T-helper 2 cell (primary cell): ENCODE measurements at regions not wholly inside any gene's neighbourhood (a gene's known extent, or its start where the extent isn't known, plus 50 kb on each side); places are given as distances from the start of the nearest gene placed in this dataset.
"Not testable (repeated sequence)": the region's sequence is repeated elsewhere in the genome, so short reads cannot be mapped to it uniquely, and the experiment has no call there.

Experiments
- DNase-seq, 5 experiments: peaks; one replicate each; pipeline versions ENCODE4 v3.0.0 to v3.0.0-alpha.2; 2012 to 2022

GRCh38 chr1:194366705-194367104 is 1180.3 kb upstream of the B3GALT2 start:
- no peak for DNase-seq

GRCh38 chr1:194362327-194362726 is 1175.9 kb upstream of the B3GALT2 start:
- DNase-seq = no peak

- DNase-seq = no peak
These were observed 1175.1 kb upstream of the B3GALT2 start for GRCh38 chr1:194361374-194362131.

- DNase-seq = no peak
These were observed 1171.8 kb upstream of the B3GALT2 start for GRCh38 chr1:194358208-194358581.

- not testable (repeated sequence) for DNase-seq
These were observed 1171.3 kb upstream of the B3GALT2 start for GRCh38 chr1:194357573-194358207.

GRCh38 chr1:194355488-194356106 is 1169.2 kb upstream of the B3GALT2 start:
- DNase-seq = no peak

GRCh38 chr1:194353121-194353520 is 1166.7 kb upstream of the B3GALT2 start:
- no peak for DNase-seq

GRCh38 chr1:194347200-194347599 is 1160.8 kb upstream of the B3GALT2 start:
- no peak for DNase-seq

- DNase-seq = no peak
These were observed 1156.3 kb upstream of the B3GALT2 start for GRCh38 chr1:194342484-194343262.

GRCh38 chr1:194341587-194341986 is 1155.2 kb upstream of the B3GALT2 start:
- peak in 1 of 5 experiments; percentile 11 for DNase-seq

GRCh38 chr1:194339471-194339870 is 1153.1 kb upstream of the B3GALT2 start:
- no peak for DNase-seq

GRCh38 chr1:194338241-194338948 is 1152.0 kb upstream of the B3GALT2 start:
- peak in 1 of 5 experiments; percentile 56 for DNase-seq

GRCh38 chr1:194333240-194333639 is 1146.8 kb upstream of the B3GALT2 start:
- DNase-seq = no peak

- no peak for DNase-seq
These were observed 1145.3 kb upstream of the B3GALT2 start for GRCh38 chr1:194331758-194332157.

GRCh38 chr1:194322751-194323150 is 1136.3 kb upstream of the B3GALT2 start:
- DNase-seq = no peak

GRCh38 chr1:194318790-194319280 is 1132.4 kb upstream of the B3GALT2 start:
- DNase-seq = no peak

GRCh38 chr1:194309697-194310096 is 1123.3 kb upstream of the B3GALT2 start:
- no peak for DNase-seq

- DNase-seq = no peak
These were observed 1122.9 kb upstream of the B3GALT2 start for GRCh38 chr1:194309269-194309668.

GRCh38 chr1:194300776-194301175 is 1114.4 kb upstream of the B3GALT2 start:
- DNase-seq = no peak

- no peak for DNase-seq
These were observed 1113.9 kb upstream of the B3GALT2 start for GRCh38 chr1:194300340-194300739.

GRCh38 chr1:194298007-194298598 is 1111.7 kb upstream of the B3GALT2 start:
- DNase-seq = no peak

- DNase-seq = no peak
These were observed 1110.7 kb upstream of the B3GALT2 start for GRCh38 chr1:194297094-194297493.
